ENCODE measurements at regions not wholly inside any gene's neighbourhood (a gene's known extent, or its start where the extent isn't known, plus 50 kb on each side); places are given as distances from the start of the nearest gene placed in this dataset.
"Not testable (repeated sequence)": the region's sequence is repeated elsewhere in the genome, so short reads cannot be mapped to it uniquely, and the experiment has no call there.

DNA sequence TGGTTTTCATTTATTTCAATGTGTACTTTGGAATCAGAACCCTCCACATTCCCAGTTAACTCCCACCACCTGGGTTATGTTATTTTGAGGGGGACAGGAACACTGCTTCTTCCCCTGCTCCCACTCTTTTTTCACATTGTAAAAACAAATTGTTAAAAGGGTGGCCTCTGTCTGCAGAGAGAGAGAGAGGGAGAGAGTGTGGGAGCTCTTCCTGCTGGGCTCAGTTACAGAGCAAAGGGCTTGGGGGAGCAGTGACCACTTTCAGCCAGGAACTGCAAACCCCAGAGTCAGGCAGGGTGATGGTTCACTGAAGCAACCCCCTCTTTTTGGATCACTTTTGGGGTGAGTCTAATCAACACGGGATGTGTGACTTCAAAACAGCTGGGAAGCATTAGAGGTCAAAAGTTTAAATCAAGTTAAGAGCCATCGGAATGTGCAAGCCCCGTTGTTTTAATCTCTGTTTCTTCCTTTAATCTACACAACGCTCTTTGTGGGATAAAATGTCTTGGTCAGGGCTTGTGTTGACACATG lies 577.0 kb upstream of the CDH11 start:
- TF ChIP-seq, protein P1, sequence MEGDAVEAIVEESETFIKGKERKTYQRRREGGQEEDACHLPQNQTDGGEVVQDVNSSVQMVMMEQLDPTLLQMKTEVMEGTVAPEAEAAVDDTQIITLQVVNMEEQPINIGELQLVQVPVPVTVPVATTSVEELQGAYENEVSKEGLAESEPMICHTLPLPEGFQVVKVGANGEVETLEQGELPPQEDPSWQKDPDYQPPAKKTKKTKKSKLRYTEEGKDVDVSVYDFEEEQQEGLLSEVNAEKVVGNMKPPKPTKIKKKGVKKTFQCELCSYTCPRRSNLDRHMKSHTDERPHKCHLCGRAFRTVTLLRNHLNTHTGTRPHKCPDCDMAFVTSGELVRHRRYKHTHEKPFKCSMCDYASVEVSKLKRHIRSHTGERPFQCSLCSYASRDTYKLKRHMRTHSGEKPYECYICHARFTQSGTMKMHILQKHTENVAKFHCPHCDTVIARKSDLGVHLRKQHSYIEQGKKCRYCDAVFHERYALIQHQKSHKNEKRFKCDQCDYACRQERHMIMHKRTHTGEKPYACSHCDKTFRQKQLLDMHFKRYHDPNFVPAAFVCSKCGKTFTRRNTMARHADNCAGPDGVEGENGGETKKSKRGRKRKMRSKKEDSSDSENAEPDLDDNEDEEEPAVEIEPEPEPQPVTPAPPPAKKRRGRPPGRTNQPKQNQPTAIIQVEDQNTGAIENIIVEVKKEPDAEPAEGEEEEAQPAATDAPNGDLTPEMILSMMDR (IDR thresholded peaks at IDR 0.05; ENCODE audit: insufficient read depth, low read length, severe bottlenecking), result no peak
- Histone ChIP-seq H3K27me3 (ENCODE audit: control insufficient read depth, insufficient read depth, low read length) (no peaks in the 10 kb centered on the region), H3K4me3 (ENCODE audit: low read depth, low read length) (no peak overlapping the region), H3K36me3 (ENCODE audit: control insufficient read depth, insufficient read depth, low read length) (no peaks in the 10 kb centered on the region)
- FAIRE-seq, result no peak
- no peak for DNase-seq (ENCODE audit: low read depth)

DNA sequence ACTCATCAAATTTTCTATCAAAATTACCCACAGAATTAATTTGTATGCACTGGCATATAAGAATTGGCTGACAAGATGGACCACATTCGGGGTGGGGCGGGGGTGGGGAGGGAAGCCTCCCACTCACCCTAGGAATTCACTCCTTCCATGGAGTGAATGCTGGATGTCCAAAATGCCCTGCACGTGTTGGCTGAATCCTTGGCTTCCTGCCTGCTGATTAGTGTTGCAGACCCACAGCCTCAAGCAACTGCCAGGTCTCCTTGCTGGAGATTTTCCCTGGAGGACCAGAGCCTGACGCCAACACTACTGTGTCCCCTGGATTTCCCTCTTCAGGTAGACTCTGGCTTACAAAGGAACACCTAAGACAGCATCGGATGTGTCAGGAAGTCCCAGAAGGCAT lies 575.7 kb upstream of the CDH11 start:
- no peaks in the 10 kb centered on the region for H3K27me3 ChIP-seq (ENCODE audit: control insufficient read depth, insufficient read depth, low read length)
- H3K36me3 ChIP-seq (ENCODE audit: control insufficient read depth, insufficient read depth, low read length), result no peaks in the 10 kb centered on the region
- no peak overlapping the region for H3K4me3 ChIP-seq (ENCODE audit: low read depth, low read length)
- FAIRE-seq (no peak), DNase-seq (ENCODE audit: low read depth) (no peak)
- TF ChIP-seq, protein P1 (IDR thresholded peaks at IDR 0.05; ENCODE audit: insufficient read depth, low read length, severe bottlenecking), result no peak

DNA sequence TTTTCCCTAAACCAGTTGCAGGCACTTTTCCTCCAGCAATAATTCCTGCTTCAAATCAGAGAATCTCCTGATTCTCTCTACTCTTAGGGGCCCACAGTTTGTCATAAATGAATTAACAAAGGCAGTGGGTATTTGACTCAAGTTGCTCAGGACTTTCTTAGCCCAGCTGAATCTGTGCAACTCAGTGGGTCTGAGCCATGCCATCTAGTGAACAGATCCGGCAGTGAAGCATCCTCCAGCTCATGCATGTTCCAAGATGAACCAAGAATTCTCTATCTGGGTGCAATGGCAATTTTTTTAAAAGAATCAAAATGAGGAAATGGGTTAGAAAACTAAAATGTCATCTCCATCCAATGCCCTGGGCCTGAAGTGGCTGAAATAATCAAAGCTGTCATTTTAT lies 575.2 kb upstream of the CDH11 start:
- FAIRE-seq, result no peak
- Histone ChIP-seq H3K27me3 (ENCODE audit: control insufficient read depth, insufficient read depth, low read length) (no peaks in the 10 kb centered on the region), H3K36me3 (ENCODE audit: control insufficient read depth, insufficient read depth, low read length) (no peaks in the 10 kb centered on the region), H3K4me3 (ENCODE audit: low read depth, low read length) (no peak overlapping the region)
- TF ChIP-seq, protein P1 (IDR thresholded peaks at IDR 0.05; ENCODE audit: insufficient read depth, low read length, severe bottlenecking), result no peak
- DNase-seq (ENCODE audit: low read depth), result no peak

DNA sequence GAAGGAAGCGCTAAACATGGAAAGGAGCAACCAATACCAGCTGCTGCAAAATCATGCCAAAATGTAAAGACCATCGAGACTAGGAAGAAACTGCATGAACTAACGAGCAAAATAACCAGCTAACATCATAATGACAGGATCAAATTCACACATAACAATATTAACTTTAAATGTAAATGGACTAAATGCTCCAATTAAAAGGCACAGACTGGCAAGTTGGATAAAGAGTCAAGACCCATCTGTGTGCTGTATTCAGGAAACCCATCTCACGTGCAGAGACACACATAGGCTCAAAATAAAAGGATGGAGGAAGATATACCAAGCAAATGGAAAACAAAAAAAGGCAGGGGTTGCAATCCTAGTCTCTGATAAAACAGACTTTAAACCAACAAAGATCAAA lies 570.0 kb upstream of the CDH11 start:
- FAIRE-seq; H3K27me3 ChIP-seq (ENCODE audit: control insufficient read depth, insufficient read depth, low read length); H3K36me3 ChIP-seq (ENCODE audit: control insufficient read depth, insufficient read depth, low read length); H3K4me3 ChIP-seq (ENCODE audit: low read depth, low read length); DNase-seq (ENCODE audit: low read depth): not testable (repeated sequence)

DNA sequence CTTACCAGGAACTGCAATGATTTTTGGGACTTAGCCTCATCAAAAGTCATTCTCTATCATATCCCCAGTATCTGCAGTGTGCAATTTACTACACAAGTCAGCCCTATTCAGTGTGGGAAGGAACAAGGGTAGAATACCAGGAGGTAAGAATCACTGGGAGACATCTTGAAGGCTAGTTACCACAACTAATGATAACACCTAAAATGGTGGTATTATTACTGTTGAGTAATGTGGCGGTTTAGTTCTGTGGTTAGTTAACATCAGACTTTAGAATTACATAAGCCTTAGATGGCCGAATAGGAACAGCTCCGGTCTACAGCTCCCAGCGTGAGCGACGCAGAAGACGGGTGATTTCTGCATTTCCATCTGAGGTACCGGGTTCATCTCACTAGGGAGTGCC lies 567.9 kb upstream of the CDH11 start:
- no peak overlapping the region for H3K4me3 ChIP-seq (ENCODE audit: low read depth, low read length)
- TF ChIP-seq, protein P1 (IDR thresholded peaks at IDR 0.05; ENCODE audit: insufficient read depth, low read length, severe bottlenecking), result no peak
- FAIRE-seq, result no peak
- no peaks in the 10 kb centered on the region for H3K36me3 ChIP-seq (ENCODE audit: control insufficient read depth, insufficient read depth, low read length)
- H3K27me3 ChIP-seq (ENCODE audit: control insufficient read depth, insufficient read depth, low read length), result no peaks in the 10 kb centered on the region
- DNase-seq (ENCODE audit: low read depth), result no peak

DNA sequence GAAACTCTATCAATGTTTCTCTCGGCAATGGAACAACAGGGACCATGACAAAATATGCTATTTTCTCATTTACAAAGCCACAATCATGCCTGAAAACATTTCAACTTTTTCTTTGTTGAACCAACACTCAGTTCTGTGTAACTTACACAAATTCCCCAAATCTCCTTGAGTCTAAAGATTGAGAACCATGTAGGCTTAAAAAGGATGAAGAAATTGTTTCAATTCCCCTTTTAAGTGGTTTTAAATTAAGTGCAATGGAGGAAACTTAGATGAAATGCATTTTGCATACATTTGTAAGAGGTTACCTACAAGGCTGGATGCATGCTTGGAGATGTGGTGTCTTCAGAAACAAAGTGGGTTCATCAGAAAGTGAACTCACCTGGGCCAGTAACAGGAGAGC lies 566.4 kb upstream of the CDH11 start:
- Histone ChIP-seq H3K36me3 (ENCODE audit: control insufficient read depth, insufficient read depth, low read length) (no peaks in the 10 kb centered on the region), H3K4me3 (ENCODE audit: low read depth, low read length) (no peak overlapping the region), H3K27me3 (ENCODE audit: control insufficient read depth, insufficient read depth, low read length) (no peaks in the 10 kb centered on the region)
- DNase-seq (ENCODE audit: low read depth), result no peak
- TF ChIP-seq, protein P1 (IDR thresholded peaks at IDR 0.05; ENCODE audit: insufficient read depth, low read length, severe bottlenecking), result no peak
- no peak for FAIRE-seq

Data from bronchial epithelial cell (primary cell).